Natural killer cell (primary cell): ENCODE measurements at regions not wholly inside any gene's neighbourhood (a gene's known extent, or its start where the extent isn't known, plus 50 kb on each side); places are given as distances from the start of the nearest gene placed in this dataset.

Experiments used
- ATAC-seq, 3 donors: fragments of 150-1000 bp in 2 of 3; fragments of 200-7000 bp in 1 of 3; cut with Tn5 transposase; 1 replicate in 1 of 3; 2 replicates in 2 of 3; pipeline ENCODE4 v1.10.0; 2021; ENCODE audit warnings: mild to moderate bottlenecking in 2 of 3, moderate library complexity in 2 of 3
- DNase-seq, 2 donors: peaks; one replicate each; pipeline versions ENCODE4 v3.0.0 to v3.0.0-alpha.2; 2013 to 2021; ENCODE audit warnings: mixed read lengths in 1 of 2
- H3K27ac ChIP-seq: one replicate; pipeline ENCODE4 v1.5.1; 2013; ENCODE audit warnings: mild to moderate bottlenecking, low read length
- H3K27me3 ChIP-seq: one replicate; pipeline ENCODE4 v1.6.1; 2013; ENCODE audit warnings: low read length; ENCODE audit not compliant: control insufficient read depth, insufficient read depth
- H3K36me3 ChIP-seq: one replicate; pipeline ENCODE4 v1.6.1; 2013; ENCODE audit warnings: low read length; ENCODE audit not compliant: control insufficient read depth, insufficient read depth
- H3K4me1 ChIP-seq: one replicate; pipeline ENCODE4 v1.6.1; 2013; ENCODE audit warnings: low read length; ENCODE audit not compliant: control insufficient read depth, insufficient read depth
- H3K4me3 ChIP-seq: one replicate; pipeline ENCODE4 v1.5.1; 2013; ENCODE audit warnings: low read length
- H3K9me3 ChIP-seq: one replicate; pipeline ENCODE4 v1.6.1; 2013; ENCODE audit warnings: low read length; ENCODE audit not compliant: control insufficient read depth, insufficient read depth
- H3K27ac Mint-ChIP-seq, 2 donors: one replicate each; pipeline ENCODE4 v1.8.0; 2022; ENCODE audit warnings: mild to moderate bottlenecking in 2 of 2, mixed read lengths in 2 of 2, moderate library complexity in 1 of 2
- H3K27me3 Mint-ChIP-seq, 2 donors: one replicate each; pipeline ENCODE4 v1.8.0; 2022; ENCODE audit warnings: low read depth in 2 of 2, mixed read lengths in 2 of 2
- H3K36me3 Mint-ChIP-seq: one replicate; pipeline ENCODE4 v1.8.0; 2022; ENCODE audit warnings: mixed read lengths
- H3K4me1 Mint-ChIP-seq, 2 donors: one replicate each; pipeline ENCODE4 v1.8.0; 2022; ENCODE audit warnings: mixed read lengths in 2 of 2
- H3K4me3 Mint-ChIP-seq: one replicate; pipeline ENCODE4 v1.8.0; 2022; ENCODE audit warnings: mild to moderate bottlenecking, moderate library complexity, mixed read lengths
- H3K9me3 Mint-ChIP-seq, 2 donors: one replicate each; pipeline ENCODE4 v1.8.0; 2022; ENCODE audit warnings: mixed read lengths in 2 of 2
- WGBS: methylation state at CpG from one replicate; pipeline ENCODE4 v1.1.7; 2013; ENCODE audit warnings: missing lambda C conversion rate; ENCODE audit not compliant: insufficient coverage; 5-methylcytosine and 5-hydroxymethylcytosine counted together
- intact Hi-C: fragments of 100-400 bp; cut with micrococcal nuclease; formaldehyde crosslinking; loops from one replicate; pipeline ENCODE4 v1.14.2; 2022
- TF ChIP-seq, protein P1 (sequence below): fragments of 200-600 bp; IDR thresholded peaks from one replicate; pipeline ENCODE4 v1.8.0; 2022; ENCODE audit warnings: antibody characterized with exemption

- intact Hi-C loops, result no loop called here
- Histone ChIP-seq H3K36me3 (no peaks in the 10 kb centered on the region), H3K27ac (no peak overlapping the region), H3K27me3 (no peaks in the 10 kb centered on the region), H3K4me1 (no peaks in the 10 kb centered on the region), H3K4me3 (no peak overlapping the region), H3K9me3 (peaks cover 9% of the 10 kb centered on the region)
- Mint-ChIP-seq H3K9me3 (peaks cover 7 to 14% of the 10 kb centered on the region in 2 donors), H3K4me3 (no peak overlapping the region), H3K27me3 (no peaks in the 10 kb centered on the region), H3K27ac (no peak overlapping the region), H3K36me3 (no peaks in the 10 kb centered on the region), H3K4me1 (no peaks in the 10 kb centered on the region)
- no CpG with 5 or more reads among the region's 1 CpG for WGBS
- TF ChIP-seq, protein P1, sequence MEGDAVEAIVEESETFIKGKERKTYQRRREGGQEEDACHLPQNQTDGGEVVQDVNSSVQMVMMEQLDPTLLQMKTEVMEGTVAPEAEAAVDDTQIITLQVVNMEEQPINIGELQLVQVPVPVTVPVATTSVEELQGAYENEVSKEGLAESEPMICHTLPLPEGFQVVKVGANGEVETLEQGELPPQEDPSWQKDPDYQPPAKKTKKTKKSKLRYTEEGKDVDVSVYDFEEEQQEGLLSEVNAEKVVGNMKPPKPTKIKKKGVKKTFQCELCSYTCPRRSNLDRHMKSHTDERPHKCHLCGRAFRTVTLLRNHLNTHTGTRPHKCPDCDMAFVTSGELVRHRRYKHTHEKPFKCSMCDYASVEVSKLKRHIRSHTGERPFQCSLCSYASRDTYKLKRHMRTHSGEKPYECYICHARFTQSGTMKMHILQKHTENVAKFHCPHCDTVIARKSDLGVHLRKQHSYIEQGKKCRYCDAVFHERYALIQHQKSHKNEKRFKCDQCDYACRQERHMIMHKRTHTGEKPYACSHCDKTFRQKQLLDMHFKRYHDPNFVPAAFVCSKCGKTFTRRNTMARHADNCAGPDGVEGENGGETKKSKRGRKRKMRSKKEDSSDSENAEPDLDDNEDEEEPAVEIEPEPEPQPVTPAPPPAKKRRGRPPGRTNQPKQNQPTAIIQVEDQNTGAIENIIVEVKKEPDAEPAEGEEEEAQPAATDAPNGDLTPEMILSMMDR, result no peak
- DNase-seq, result no peak
- ATAC-seq, result no peak
These were observed 674.9 kb downstream of the PRR16 start for GRCh38 chr5:121138952-121139351.

- Mint-ChIP-seq H3K36me3 (no peaks in the 10 kb centered on the region), H3K9me3 (peaks cover 14 to 26% of the 10 kb centered on the region in 2 donors), H3K4me1 (no peaks in the 10 kb centered on the region), H3K27ac (no peak overlapping the region), H3K27me3 (no peaks in the 10 kb centered on the region), H3K4me3 (no peak overlapping the region)
- intact Hi-C loops, result no loop called here
- TF ChIP-seq, protein P1, result no peak
- peaks cover 8% of the 10 kb centered on the region for H3K9me3 ChIP-seq
- no peaks in the 10 kb centered on the region for H3K27me3 ChIP-seq
- WGBS, result no CpG with 5 or more reads among the region's 1 CpG
- no peak for DNase-seq
- no peaks in the 10 kb centered on the region for H3K4me1 ChIP-seq
- H3K36me3 ChIP-seq, result no peaks in the 10 kb centered on the region
- no peak for ATAC-seq
- no peak overlapping the region for H3K27ac ChIP-seq
- no peak overlapping the region for H3K4me3 ChIP-seq
These were observed 680.7 kb downstream of the PRR16 start for GRCh38 chr5:121144764-121145163.

- intact Hi-C loops, result no loop called here
- no CpG with 5 or more reads among the region's 2 CpGs for WGBS
- H3K9me3 ChIP-seq, result no peaks in the 10 kb centered on the region
- no peak for ATAC-seq
- H3K27ac ChIP-seq, result no peak overlapping the region
- DNase-seq, result no peak
- Mint-ChIP-seq H3K27ac (no peak overlapping the region), H3K4me3 (no peak overlapping the region), H3K4me1 (no peaks in the 10 kb centered on the region), H3K36me3 (no peaks in the 10 kb centered on the region), H3K27me3 (no peaks in the 10 kb centered on the region), H3K9me3 (peaks cover 12 to 19% of the 10 kb centered on the region in 2 donors)
- no peaks in the 10 kb centered on the region for H3K27me3 ChIP-seq
- H3K4me3 ChIP-seq, result no peak overlapping the region
- H3K36me3 ChIP-seq, result no peaks in the 10 kb centered on the region
- no peaks in the 10 kb centered on the region for H3K4me1 ChIP-seq
- TF ChIP-seq, protein P1, result no peak
These were observed 687.4 kb downstream of the PRR16 start for GRCh38 chr5:121151534-121151933.

DNA sequence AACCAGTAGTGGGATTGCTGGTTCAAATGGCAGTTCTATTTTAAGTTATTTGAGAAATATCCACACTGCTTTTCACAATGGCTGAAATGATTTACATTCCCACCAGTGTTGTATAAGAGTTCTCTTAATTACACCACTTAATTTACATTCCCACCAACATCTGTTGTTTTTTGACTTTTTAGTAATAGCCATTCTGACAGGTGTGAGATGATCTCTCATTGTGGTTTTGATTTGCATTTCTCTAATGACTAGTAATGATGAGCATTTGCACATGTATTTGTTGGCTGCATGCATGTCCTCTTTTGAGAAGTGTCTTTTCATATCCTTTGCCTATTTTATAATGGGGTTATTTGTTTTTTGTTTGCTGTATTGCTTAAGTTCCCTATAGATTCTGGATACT lies 688.3 kb downstream of the PRR16 start:
- TF ChIP-seq, protein P1, result no peak
- Histone ChIP-seq H3K27ac (no peak overlapping the region), H3K4me1 (no peaks in the 10 kb centered on the region), H3K9me3 (no peaks in the 10 kb centered on the region), H3K36me3 (no peaks in the 10 kb centered on the region), H3K27me3 (no peaks in the 10 kb centered on the region), H3K4me3 (no peak overlapping the region)
- DNase-seq (no peak), ATAC-seq (no peak)
- intact Hi-C loops, result no loop called here
- H3K27ac Mint-ChIP-seq, result no peak overlapping the region
- no peaks in the 10 kb centered on the region for H3K36me3 Mint-ChIP-seq
- H3K4me3 Mint-ChIP-seq, result no peak overlapping the region
- peaks cover 10 to 17% of the 10 kb centered on the region in 2 donors for H3K9me3 Mint-ChIP-seq
- H3K27me3 Mint-ChIP-seq, result no peaks in the 10 kb centered on the region
- no peaks in the 10 kb centered on the region for H3K4me1 Mint-ChIP-seq
